Breast epithelium (tissue), 4 donors: ENCODE measurements at regions not wholly inside any gene's neighbourhood (a gene's known extent, or its start where the extent isn't known, plus 50 kb on each side); places are given as distances from the start of the nearest gene placed in this dataset.

Experiments used
- DNase-seq, 2 donors: peaks; one replicate each; pipeline ENCODE4 v3.0.0-alpha.2; 2019; ENCODE audit warnings: low spot score in 2 of 2
- H3K27ac ChIP-seq, 2 donors: fragments of 200-600 bp; sonication (generic) in 1 of 2; one replicate each; pipeline ENCODE4 v1.5.1; 2016 to 2019; ENCODE audit warnings: mild to moderate bottlenecking in 1 of 2
- H3K27me3 ChIP-seq, 2 donors: fragments of 200-600 bp; sonication (generic) in 1 of 2; one replicate each; pipeline versions ENCODE4 v1.5.1 to v1.6.0; 2017 to 2019; ENCODE audit warnings: control low read depth in 1 of 2, mild to moderate bottlenecking in 1 of 2
- H3K36me3 ChIP-seq: fragments of 200-600 bp; one replicate; pipeline ENCODE4 v1.5.1; 2019
- H3K4me1 ChIP-seq, 2 donors: fragments of 200-600 bp; sonication (generic); one replicate each; pipeline ENCODE4 v1.5.1; 2016 to 2019; ENCODE audit warnings: control low read depth in 1 of 2
- H3K4me3 ChIP-seq, 3 donors: fragments of 200-600 bp; sonication (generic); 1 replicate in 2 of 3; 2 replicates in 1 of 3; pipeline ENCODE4 v1.5.1; 2016 to 2019; ENCODE audit warnings: mild to moderate bottlenecking in 3 of 3, moderate library complexity in 2 of 3
- H3K9me3 ChIP-seq, 2 donors: fragments of 200-600 bp; sonication (generic) in 1 of 2; one replicate each; pipeline ENCODE4 v1.5.1; 2016 to 2019; ENCODE audit warnings: control low read depth in 1 of 2
- POLR2A ChIP-seq: fragments of 450-650 bp; IDR thresholded peaks from one replicate; pipeline ENCODE4 v1.6.1; 2016; ENCODE audit warnings: antibody characterized with exemption, mild to moderate bottlenecking, moderate library complexity
- POLR2AphosphoS5 ChIP-seq, 3 donors: sonication (generic); formaldehyde crosslinking; IDR thresholded peaks; one replicate each; pipeline ENCODE4 v1.6.1; 2017; ENCODE audit warnings: antibody characterized with exemption in 3 of 3
- intact Hi-C: fragments of 100-400 bp; cut with DNase I; formaldehyde crosslinking; loops from one replicate; pipeline ENCODE4 v1.15.1; 2023; ENCODE audit warnings: low total_unique reads
- TF ChIP-seq, protein P1 (sequence below), 3 donors: fragments of 450-650 bp; IDR thresholded peaks; one replicate each; pipeline ENCODE4 v1.5.1; 2016 to 2017; ENCODE audit warnings: antibody characterized with exemption in 3 of 3, mild to moderate bottlenecking in 3 of 3, moderate library complexity in 3 of 3

GRCh38 chr1:195820925-195821324 is 787.3 kb downstream of the KCNT2 start:
- no peak overlapping the region for H3K4me3 ChIP-seq
- DNase-seq = no peak
- TF ChIP-seq POLR2A (no peak), POLR2AphosphoS5 (IDR thresholded peaks at IDR 0.05) (no peak)
- TF ChIP-seq, protein P1, sequence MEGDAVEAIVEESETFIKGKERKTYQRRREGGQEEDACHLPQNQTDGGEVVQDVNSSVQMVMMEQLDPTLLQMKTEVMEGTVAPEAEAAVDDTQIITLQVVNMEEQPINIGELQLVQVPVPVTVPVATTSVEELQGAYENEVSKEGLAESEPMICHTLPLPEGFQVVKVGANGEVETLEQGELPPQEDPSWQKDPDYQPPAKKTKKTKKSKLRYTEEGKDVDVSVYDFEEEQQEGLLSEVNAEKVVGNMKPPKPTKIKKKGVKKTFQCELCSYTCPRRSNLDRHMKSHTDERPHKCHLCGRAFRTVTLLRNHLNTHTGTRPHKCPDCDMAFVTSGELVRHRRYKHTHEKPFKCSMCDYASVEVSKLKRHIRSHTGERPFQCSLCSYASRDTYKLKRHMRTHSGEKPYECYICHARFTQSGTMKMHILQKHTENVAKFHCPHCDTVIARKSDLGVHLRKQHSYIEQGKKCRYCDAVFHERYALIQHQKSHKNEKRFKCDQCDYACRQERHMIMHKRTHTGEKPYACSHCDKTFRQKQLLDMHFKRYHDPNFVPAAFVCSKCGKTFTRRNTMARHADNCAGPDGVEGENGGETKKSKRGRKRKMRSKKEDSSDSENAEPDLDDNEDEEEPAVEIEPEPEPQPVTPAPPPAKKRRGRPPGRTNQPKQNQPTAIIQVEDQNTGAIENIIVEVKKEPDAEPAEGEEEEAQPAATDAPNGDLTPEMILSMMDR (IDR thresholded peaks at IDR 0.05) = no peak
- no peaks in the 10 kb centered on the region for H3K4me1 ChIP-seq
- H3K9me3 ChIP-seq = peaks cover 6 to 12% of the 10 kb centered on the region in 2 donors
- H3K27ac ChIP-seq = no peak overlapping the region
- intact Hi-C loops = no loop called here
- no peaks in the 10 kb centered on the region for H3K36me3 ChIP-seq
- H3K27me3 ChIP-seq = no peaks in the 10 kb centered on the region

DNA sequence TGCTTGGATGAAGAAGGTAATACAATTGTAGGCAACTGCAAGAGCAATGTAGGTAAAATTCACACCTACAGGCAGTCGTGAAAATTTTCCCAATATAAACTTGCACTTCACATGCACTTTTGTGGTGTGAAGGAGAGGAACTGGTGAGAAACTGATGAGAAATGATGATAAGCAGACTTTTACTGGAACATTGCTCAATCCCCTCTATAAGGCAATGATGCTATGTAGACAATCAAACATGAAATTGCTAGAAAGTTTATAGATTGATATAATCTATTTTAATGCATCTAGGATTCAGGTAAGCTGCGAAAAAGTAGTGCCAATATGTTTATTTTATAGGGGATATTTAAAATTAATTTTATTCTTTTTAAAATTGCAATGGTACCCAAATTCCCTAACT is 802.2 kb downstream of the KCNT2 start:
- intact Hi-C loops = no loop called here
- H3K36me3 ChIP-seq = no peaks in the 10 kb centered on the region
- no peak overlapping the region for H3K4me3 ChIP-seq
- H3K27me3 ChIP-seq = no peaks in the 10 kb centered on the region
- DNase-seq = no peak
- H3K4me1 ChIP-seq = no peaks in the 10 kb centered on the region
- TF ChIP-seq POLR2AphosphoS5 (IDR thresholded peaks at IDR 0.05) = no peak
- TF ChIP-seq, protein P1 (IDR thresholded peaks at IDR 0.05) = no peak
- TF ChIP-seq POLR2A = no peak
- no peak overlapping the region for H3K27ac ChIP-seq
- H3K9me3 ChIP-seq = no peaks in the 10 kb centered on the region

DNA sequence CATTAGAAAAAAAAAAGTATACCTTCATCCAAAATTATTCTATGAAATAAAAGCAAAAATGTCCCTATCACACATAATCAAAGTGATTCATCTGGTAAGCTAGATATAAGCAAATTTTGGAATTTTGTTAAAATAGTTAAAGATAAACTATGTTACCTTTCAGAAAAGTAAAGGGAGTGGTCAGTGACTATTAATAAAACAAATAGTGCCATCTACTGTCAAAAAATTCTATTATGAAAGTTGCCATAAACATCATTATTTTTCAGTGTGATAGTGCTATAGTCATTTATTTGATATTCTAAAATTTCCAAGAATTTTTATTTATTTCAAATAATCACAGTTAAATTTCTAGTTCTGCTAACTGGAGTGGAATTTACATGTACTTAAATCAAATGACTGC is 803.7 kb downstream of the KCNT2 start:
- Histone ChIP-seq H3K4me1 (no peaks in the 10 kb centered on the region), H3K9me3 (no peaks in the 10 kb centered on the region), H3K27me3 (no peaks in the 10 kb centered on the region), H3K4me3 (no peak overlapping the region), H3K27ac (no peak overlapping the region), H3K36me3 (no peaks in the 10 kb centered on the region)
- no peak for DNase-seq
- intact Hi-C loops = no loop called here
- no peak for TF ChIP-seq POLR2A
- no peak for TF ChIP-seq POLR2AphosphoS5 (IDR thresholded peaks at IDR 0.05)
- TF ChIP-seq, protein P1 (IDR thresholded peaks at IDR 0.05) = no peak

DNA sequence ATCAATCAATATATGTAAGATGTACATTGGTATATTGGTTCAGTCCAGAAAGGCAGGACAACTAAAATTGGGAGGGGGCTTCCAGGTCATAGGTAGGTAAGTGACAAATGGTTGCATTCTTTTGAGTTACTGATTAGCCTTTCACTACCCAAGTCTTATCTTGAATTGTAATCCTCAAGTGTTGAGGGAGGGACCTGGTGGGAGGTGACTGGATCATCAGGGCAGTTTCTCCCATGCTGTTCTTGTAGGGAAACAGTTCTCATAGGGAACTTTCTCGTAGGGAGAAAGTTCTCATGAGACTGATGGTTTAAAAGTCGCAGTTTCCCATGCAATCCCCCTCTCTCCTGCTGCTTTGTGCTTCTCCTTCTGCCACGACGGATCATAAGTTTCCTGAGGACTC is 809.2 kb downstream of the KCNT2 start:
- no peak for DNase-seq
- intact Hi-C loops = no loop called here
- Histone ChIP-seq H3K27ac (no peak overlapping the region), H3K4me3 (no peak overlapping the region), H3K9me3 (no peaks in the 10 kb centered on the region), H3K4me1 (no peaks in the 10 kb centered on the region), H3K36me3 (no peaks in the 10 kb centered on the region), H3K27me3 (no peaks in the 10 kb centered on the region)
- TF ChIP-seq, protein P1 (IDR thresholded peaks at IDR 0.05) = no peak
- no peak for TF ChIP-seq POLR2AphosphoS5 (IDR thresholded peaks at IDR 0.05)
- no peak for TF ChIP-seq POLR2A

DNA sequence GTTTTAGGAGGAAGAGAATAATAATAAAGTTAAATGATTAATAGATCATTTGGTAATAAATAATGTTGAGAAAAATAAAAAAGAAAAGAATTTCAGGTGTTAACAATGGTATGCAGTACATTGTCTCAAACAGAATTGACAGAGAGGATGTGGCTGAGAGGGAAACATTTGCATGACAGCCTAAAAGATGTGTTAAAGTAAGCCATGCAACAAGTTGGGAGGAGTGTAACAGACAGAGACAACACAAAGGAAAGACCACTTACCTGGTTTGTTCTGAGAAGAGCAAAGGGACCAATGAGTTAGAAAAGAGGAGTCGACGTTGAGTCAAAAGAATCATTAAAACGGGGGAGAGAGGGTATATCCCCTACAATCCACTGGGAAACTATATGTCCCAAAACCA is 814.0 kb downstream of the KCNT2 start:
- TF ChIP-seq POLR2AphosphoS5 (IDR thresholded peaks at IDR 0.05) = no peak
- TF ChIP-seq, protein P1 (IDR thresholded peaks at IDR 0.05) = no peak
- no peak for TF ChIP-seq POLR2A
- no peak for DNase-seq
- intact Hi-C loops = no loop called here

More for the DNA sequence above, 814.0 kb downstream of the KCNT2 start:
- H3K27ac ChIP-seq = no peak overlapping the region
- H3K27me3 ChIP-seq = no peaks in the 10 kb centered on the region
- H3K4me1 ChIP-seq = no peaks in the 10 kb centered on the region
- no peak overlapping the region for H3K4me3 ChIP-seq
- H3K9me3 ChIP-seq = peaks cover 0 to 12% of the 10 kb centered on the region in 2 donors
- H3K36me3 ChIP-seq = no peaks in the 10 kb centered on the region
